GM19397 (cell line): ENCODE measurements at regions not wholly inside any gene's neighbourhood (a gene's known extent, or its start where the extent isn't known, plus 50 kb on each side); places are given as distances from the start of the nearest gene placed in this dataset.

ENCODE experiments used
- ATAC-seq: cut with Tn5 transposase; IDR thresholded peaks from one replicate; pipeline ENCODE4 v1.9.1; 2021; ENCODE audit warnings: mild to moderate bottlenecking, moderate library complexity; ENCODE audit not compliant: unreplicated experiment

DNA sequence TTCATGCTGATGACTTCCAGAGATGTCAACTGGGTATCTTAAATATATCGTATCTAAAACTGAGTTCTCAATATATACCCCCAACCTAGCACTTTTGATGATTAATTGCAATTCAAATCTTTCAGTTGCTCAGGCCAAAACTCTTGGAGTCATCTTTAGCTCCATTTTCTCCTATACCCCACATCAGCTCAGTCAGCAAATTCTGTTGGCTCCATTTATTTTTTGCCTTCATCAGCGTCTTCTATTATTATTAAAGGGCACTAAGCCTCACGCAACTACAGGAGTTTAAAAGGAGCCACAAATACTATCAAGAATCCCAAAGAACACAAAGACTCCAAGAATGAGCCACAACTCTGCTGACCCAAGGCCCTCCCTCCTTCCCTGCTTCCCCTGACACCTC lies 134.9 kb downstream of the KCTD12 start:
- no peak for ATAC-seq

DNA sequence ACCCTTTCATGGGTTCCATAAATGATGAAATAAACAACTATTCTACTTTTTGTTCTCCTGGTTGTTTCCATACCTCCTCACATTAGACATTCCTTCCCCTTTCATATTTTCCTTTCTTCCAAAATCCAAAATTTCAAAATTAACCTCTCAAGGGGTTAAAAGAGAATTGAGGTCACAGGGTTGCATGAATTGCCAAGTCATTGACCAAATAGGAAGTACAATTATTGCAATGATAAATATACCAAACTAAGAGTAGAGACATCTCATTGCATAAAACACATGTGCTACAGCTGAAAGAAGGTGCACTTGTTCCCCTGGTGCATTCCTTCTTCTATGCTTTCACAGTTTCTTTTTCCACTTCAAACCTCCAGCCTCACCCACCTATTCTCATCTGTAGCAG lies 136.1 kb downstream of the KCTD12 start:
- ATAC-seq, result no peak

DNA sequence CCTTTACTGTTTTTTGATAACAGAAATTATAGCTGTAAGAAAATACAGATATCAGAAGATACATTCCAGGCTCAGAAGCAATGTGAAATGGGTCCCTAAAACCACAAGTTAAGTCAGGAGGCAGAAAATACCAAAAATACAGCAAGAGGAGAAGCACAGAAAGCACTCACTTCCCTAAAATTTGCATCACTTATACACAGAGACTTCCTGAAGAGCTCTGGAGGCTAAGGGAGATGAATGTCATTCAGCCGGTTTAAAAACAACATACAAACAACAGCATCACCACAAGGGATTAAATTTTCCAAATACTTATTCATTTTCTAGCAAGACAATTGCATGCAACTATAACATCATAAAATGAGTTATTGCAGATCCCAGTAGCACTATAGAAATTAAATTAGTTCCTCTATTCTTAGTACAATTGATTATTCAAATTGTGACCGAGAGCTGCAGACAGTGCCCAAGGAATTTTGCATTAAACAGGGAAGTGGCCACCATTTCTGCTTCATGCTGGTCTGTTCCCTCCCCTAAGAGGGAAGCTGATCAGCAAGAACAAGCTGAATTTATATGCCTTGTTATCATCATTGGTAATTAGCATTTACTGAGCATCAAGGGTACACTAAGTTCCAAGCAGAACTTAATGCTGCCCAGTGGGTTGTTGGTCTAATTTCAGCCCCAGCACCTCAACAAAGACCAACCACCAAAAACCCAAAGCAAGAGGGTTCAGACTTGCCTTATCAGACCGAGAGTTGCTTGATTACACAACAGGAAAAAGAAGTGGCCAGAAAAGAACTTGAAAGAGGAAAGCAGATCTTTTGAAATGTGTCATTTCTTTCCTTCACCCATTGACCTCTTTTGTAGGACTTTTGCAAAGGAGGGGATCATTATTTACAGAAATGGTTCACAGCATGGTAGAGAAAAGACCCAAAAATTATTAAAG lies 140.7 kb downstream of the KCTD12 start:
- ATAC-seq, result peak; percentile 70

DNA sequence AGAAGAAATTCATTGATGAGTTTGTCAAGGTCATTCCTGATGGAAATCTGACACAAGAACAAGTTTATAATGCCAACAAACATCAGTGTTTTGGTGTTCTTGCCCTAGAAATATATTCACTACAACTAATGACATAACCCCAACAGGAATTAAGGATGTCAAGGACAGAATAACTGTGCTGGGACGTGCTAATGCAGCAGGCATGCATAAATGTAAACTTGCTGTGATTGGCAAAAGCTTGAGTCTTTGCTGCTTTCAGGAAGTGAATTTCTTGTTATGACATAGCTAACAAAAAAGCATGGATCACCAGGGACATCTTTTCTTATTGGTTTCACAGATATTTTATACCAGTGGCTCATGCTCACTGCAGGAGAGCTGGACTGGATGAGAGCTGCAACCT lies 144.6 kb downstream of the KCTD12 start:
- no peak for ATAC-seq

DNA sequence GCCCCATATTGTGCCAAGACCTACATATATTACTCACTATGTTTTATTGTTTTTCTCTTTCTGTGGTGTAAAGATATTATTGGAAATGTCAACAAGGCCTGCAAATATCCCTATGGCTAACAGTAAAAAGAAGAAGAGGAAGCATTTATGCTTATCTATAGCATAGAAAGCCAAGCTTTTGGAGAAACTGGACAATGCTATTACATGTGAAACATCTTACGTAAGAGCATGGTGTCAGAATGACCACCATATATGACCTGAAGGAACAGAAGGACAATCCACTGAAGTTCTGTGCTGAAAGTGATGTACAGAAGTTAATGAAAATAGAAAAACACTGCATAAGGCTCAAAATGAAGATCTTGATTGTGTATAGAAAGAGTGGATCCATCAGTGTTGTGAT lies 145.2 kb downstream of the KCTD12 start:
- ATAC-seq, result no peak

DNA sequence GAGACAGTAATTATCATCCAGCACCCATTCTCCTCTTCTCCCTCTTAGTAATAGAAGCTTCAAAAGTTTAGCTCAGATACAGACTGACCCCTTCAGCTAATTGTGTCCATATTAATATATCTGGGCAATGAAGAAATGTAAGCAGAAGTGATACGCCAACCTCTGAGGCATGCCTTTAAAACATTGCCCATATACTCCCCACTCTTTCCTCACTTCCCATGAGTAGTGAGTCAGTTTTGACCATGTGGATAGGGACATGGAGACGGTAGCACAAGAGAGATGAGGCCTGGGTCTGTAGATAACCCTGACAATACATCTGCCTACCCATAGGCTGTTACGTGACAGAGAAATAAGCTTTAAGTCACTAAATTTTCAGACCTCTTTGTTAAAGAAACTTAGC lies 147.6 kb downstream of the KCTD12 start:
- no peak for ATAC-seq

DNA sequence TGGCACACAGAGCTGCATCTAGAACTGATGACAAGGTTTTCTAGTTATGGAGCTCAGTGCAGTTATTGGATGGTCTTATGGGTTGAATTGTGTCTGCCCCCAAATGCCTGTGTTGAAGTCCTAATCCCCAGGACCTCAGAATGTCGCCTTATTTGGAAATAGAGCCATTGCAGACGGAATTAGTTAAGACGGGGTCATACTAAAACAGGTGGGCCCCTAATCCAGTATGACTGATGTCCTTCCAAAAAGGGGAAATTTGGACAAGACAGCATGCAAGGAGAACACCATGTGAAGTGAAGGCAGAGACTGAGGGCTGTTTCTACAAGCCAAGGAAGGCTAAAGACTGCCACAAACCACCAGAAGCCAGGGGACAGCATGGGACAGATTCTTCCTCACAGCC lies 148.7 kb downstream of the KCTD12 start:
- ATAC-seq, result no peak

DNA sequence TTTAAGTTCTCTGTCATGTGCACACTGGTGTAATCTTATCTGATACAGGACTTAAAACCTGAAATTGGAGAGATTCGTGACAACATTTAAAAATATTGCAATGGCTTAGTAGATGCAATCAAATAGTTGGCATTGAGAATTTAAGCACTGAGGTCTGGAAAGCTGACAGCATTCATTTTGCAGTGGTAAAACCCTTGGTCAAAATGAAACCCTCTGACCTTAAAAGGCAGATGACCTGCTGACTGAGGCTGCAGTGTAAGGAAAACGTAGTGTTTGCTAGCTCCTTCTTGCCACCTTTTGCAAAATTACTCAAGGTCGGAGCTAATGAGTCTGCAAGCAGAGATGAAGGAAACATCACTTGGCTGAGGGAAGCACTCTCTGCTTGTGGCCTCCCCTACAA lies 150.6 kb downstream of the KCTD12 start:
- ATAC-seq, result no peak

DNA sequence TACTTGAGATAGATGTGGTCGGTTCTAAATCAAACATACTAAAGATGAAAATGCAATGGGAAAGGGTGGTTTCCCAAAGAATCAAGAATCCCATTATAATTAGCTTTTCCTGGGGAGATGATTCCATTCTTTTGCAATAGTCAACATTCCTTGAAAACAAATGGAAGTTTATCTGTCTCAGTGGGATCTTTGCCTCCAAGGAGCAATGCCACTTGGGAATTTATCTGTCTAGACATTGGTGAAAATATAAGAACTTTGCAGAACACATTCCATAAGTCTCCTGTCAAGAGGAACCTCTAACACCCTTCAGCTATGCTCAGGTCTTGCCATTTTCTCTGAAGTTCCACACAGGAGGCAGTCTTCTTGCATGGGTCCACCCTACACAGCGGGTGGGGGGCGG lies 152.5 kb downstream of the KCTD12 start:
- no peak for ATAC-seq

DNA sequence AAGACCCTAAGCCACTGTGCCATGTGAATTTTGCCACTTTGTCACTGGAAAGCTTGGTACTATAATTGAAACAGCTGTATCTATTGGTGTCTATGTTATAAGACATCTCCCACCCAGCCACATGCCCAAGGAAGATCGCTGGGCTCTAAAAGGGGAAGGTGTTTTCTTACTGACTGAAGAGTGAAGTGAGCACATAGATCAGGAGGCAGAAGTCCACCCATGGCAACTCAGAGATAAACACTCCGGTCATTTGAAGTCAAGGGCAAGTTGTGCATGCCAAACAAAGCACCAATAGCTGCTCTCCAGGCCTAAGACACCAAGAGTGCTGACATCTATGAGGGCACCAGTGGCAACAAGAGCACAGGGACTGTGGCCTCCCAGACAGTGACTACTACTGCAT lies 153.8 kb downstream of the KCTD12 start:
- no peak for ATAC-seq

DNA sequence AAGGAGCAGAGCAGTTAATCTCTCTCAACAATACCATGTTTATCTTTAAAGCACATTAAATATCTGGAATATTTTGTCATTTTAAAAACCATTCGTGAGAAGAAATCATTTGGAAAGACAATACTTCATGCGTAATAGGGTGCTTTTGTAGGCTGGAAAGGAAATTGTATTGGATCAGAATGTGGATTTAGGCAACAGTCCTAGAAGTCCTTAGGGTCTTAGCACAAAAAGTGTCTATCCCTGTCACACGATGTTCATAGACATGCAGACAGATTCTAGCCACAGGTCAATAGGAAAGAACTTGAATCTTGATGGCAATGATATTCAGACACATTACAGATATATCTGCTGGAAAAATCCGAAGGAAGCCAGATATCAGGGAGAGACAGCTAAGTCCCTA lies 156.0 kb downstream of the KCTD12 start:
- no peak for ATAC-seq

DNA sequence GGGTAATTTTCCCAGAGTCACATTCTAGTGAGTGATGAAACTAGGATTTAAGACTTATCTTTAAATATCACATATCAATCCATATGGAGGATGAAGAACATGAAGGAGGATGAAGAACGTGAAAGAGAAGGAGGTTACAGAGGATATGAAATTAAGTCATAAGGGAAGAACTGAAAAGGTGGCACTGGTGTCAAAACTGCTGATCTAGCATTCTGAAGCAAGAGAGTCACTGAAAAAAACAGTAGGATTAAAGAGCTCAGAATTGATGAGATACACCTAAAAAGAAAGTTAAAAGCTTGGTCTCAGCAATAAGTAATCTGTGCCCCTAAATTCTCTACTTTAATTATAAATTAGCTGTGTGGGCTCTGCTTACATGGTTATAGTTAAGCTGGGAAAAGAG lies 156.5 kb downstream of the KCTD12 start:
- no peak for ATAC-seq

DNA sequence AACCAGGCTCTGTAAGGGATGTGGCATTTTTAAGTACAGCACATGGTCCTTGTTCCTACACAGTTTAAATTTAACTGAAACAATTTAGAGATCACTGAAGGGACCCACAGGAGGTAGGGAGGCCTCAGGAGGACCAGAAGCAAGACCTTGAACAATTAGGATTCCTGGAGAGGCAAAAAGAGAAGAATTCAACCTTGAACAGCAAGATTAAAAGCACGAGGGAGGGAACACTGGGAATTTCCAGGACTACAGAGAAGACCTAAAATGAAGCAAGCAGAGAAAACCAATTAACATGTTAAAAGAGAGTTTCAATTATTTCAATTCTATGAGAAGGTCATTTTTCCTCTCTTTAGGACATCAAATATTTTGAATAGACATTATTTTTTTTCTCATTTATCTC lies 160.3 kb downstream of the KCTD12 start:
- ATAC-seq, result no peak

DNA sequence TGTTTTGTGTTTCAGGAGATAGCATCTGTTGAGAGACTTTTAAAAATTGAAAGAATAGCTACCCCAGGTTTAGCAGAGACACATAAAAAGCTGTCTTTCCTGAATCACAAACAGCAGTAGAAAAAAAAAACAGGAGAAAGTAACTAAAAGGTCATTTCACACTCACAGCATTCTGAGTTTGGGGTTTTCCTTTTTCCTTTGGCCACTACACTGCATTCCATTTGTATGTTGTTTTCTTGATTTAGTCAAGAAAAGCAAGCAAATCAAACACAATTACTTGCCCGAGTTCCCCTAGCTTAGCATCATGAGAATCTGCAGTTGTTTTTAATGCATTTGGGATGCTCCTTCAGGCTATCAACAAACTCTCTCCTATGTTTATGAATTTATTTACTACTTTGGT lies 161.0 kb downstream of the KCTD12 start:
- no peak for ATAC-seq

DNA sequence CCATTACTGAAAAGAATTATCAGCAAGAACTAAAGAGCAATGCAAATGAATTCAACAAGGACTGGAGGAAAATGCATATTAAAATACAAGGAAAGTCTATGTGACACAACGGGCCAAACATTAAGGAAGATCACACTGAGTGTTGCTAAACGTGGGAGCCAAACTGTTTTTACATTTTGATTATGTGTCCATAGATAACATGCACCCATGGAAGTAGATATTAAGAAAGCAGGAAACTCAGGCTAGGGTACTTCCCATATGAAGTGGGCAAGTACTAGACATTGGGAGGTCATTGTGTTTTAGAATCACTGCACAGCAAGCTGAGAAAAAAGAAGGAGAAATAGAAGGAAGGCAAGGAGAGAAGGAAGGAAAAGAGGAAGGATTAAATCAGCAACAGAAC lies 161.8 kb downstream of the KCTD12 start:
- ATAC-seq, result no peak

DNA sequence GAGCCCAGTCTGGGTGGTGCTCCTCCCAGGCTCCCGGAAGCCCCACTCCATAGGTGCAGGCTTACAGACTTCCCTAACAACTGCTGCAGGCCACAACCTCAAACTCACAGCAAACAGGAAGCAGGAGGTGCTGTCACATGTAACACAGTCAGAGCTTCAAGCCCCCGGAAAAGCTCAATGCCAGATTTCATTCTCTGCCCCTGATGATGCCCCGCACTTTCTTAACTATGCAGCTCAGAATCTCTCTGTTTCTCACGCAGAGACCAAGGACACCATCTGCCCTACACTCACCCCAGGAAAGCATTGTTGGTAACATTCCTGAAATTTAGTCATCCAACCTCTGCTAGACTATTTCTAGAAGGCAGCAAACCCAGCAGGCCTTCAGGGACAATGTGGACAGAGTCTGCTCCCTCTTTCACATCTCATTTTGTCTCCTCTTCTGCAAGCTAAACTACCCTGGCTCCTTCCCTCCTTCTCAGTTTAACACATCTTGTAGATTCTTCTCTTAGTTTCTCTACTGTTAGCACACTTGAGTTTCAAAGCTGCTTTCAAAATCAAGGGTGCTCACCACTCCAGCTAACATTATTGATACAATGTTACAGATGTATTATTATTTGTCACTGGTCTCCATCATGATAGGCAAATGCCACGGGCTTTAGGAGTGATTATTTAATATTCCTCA lies 162.5 kb downstream of the KCTD12 start:
- no peak for ATAC-seq

DNA sequence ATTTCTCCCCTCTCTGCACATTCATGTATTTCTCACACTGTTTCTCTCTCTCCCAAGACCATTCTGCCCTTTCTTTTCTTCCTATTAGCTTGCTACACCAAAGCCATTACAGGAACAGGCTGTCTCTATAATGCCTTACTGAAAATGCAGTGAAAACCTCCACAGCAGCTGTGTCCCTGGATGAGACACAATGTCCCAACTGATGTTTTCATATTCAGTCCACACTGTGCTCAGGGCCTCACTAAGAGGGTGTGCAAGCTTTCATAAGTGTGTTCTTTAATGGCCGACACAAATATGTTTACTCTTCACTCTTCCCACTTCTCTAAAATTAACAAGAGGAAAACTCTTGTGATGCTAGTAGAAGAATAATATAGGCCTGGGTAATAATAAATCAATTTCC lies 163.4 kb downstream of the KCTD12 start:
- no peak for ATAC-seq

DNA sequence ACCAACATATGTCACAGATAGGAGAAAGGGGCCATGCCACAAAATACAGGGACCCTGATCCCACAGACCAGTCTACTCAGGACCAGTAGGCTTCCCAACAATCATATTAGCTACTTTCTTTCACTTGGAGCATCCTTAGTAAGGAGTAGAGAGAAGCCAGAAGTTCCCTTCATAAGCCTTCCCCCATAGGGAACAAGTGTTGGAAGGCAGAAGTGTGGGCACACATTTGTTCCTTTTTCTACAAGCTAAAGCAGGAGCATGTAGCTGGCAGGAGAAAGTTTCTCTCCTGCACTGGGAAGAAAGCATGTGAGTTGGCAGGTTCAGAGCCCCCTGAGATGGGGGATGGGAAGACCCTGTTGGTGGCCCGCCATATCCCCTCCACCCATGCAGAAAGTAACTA lies 165.4 kb downstream of the KCTD12 start:
- ATAC-seq, result no peak

DNA sequence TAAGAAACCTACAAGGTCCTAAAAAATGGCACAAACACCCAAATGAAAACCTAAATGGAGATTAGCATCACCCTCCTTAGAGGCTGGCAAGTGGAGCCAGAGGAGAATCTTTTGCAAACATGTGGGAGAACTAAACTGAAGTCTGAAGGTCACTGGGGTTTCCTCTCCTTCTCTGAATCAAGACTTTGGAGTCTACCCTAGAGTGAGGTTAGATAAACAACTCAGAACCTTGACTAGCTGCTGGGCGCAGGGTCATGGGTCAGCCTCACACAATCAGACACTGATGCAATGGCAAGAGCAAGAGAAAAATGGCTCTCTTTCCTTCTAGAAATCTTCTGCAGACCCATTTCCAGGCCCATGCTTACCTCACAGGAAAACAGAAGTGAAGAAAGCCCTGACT lies 165.8 kb downstream of the KCTD12 start:
- no peak for ATAC-seq

DNA sequence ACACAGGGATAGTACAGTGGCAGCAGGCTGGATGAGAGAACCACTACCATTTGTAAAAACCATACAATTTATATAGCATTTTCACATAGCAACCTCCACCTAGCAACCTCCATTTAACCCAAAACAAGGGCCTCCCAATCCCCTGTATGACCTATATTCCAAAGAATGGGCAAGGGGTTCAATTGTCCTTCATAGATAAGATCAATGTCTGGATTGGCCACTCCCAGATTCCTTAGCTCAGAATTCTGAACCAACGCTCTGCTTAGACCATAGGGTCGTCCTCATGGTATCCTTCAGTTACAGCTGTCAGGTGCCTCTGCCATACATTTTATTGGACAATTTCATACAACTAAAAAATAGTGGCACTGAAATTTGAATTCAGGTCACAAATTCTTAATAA lies 166.2 kb downstream of the KCTD12 start:
- ATAC-seq, result no peak

DNA sequence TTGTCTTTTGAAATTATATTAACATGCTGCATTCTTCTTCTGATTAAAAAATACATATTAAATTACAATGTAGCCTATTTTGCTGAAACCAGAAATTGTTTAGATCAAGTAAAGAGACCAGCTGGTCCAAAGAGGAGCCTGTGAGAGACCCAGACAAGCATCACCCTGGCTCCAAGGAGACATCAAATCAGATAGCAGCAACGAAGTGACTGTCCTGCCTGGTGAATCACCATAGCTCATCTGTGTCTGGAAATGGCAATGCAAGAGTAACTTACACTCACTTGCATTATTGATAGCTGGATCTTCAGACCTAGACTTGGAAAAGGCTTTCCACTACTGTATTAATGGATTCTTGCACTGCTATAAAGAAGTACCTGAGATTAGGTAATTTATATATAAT lies 169.1 kb downstream of the KCTD12 start:
- ATAC-seq, result no peak

DNA sequence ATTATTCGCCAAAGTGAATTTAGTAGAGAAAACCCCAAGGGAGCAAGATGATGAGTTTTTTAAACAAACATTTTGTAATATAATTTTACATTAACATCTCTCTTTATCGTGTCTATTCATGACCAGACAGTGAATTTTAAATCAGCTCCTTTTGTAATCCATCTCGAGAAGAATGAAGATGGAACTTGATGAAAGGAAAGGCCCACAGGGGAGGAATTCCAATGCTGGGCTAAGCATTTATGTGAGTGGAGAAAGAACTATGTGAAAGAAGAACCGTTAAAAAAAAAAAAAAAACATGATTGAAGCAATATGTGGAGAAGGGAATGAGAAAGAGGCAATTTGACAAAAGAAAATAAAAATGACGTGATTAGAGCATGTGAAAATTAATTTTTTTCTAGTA lies 170.6 kb downstream of the KCTD12 start:
- ATAC-seq, result no peak
